BJ (cell line): ENCODE measurements at regions not wholly inside any gene's neighbourhood (a gene's known extent, or its start where the extent isn't known, plus 50 kb on each side); places are given as distances from the start of the nearest gene placed in this dataset.

ENCODE experiments used
- CTCF ChIA-PET: fragments of 350-600 bp; formaldehyde crosslinking; extraction: SDS; loops from one replicate; lab custom pipeline; 2021; ENCODE audit warnings: antibody characterized with exemption, inconsistent platforms; lab: Yijun Ruan, JAX
- POLR2A ChIA-PET: fragments of 300-600 bp; sonication (Branson Sonifier 250); formaldehyde crosslinking; extraction: SDS; loops from one replicate; lab custom pipeline; 2021; ENCODE audit warnings: antibody characterized with exemption; lab: Charles Lee
- DNase-seq: peaks from one replicate; pipeline ENCODE4 v3.0.0-alpha.2; 2011; ENCODE audit warnings: low read depth
- H3K27me3 ChIP-seq: 2 replicates; pipeline ENCODE4 v1.6.0; 2011; ENCODE audit warnings: low read length; ENCODE audit not compliant: control insufficient read depth, insufficient read depth
- H3K36me3 ChIP-seq: 2 replicates; pipeline ENCODE4 v1.5.1; 2011; ENCODE audit warnings: low read length; ENCODE audit not compliant: control insufficient read depth, insufficient read depth
- H3K4me3 ChIP-seq: 2 replicates; pipeline ENCODE4 v1.5.1; 2011; ENCODE audit warnings: low read depth, mild to moderate bottlenecking, control low read depth, low read length
- TF ChIP-seq, protein P1 (sequence below): IDR thresholded peaks from 2 replicates; pipeline ENCODE4 v1.5.1; 2011; ENCODE audit warnings: low read depth, mild to moderate bottlenecking, control low read depth, inconsistent platforms, low read length, moderate library complexity; ENCODE audit not compliant: insufficient read depth

DNA sequence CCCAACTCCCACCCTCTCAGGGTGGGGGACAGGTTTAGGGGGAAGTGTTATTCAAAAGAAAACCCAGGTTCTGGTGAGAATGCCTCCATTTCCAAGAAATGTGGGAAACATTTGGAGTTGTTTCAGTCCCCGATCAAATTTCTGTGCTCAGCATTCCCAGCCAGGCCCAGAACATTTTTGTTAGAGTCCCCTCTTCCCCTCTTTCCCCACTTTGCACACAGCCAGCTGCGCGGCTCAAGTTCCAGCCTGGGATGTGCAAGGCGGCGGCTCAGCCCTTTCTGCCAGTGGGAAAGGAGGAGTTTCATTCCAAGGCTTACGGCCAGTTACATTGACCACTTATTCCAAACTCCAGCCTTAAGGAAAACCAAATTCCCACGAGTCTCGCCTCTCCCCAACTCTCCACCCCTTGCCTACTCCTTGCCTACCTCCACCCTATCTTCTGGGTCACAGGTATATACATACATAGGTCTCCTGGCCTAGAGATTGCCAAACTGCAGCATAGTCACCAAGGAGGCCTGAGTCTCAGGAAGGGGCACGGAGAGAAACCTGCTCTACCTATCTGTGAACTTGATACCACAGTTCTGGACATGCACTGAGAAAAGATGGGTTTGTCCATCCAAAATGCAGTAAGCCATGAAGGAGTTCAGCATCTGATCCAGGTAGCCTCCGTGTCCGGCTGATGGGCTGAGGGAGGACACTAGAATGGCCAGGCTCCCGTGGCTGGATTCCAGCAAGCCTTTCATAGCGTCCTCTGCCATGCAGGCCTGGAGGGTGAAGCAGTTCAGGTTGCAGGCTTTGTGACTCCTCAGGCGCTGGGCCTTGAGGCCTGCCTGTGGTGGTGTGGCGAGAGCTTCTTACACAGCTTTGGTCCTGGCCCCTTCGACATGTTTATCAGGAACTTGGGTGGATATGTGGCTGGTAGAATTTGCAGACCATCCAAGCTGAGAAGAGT is 154.5 kb downstream of the ZFP36L2 start:
- no peaks in the 10 kb centered on the region for H3K36me3 ChIP-seq
- no peak for DNase-seq
- ChIA-PET POLR2A (no interaction called here), CTCF (interaction anchor here (0.7 to 1.2 kb wide), 4 partner anchors 48 to 1878 kb away, joined by 3 read pairs; no protein-coding TSS in a partner anchor)
- TF ChIP-seq, protein P1, sequence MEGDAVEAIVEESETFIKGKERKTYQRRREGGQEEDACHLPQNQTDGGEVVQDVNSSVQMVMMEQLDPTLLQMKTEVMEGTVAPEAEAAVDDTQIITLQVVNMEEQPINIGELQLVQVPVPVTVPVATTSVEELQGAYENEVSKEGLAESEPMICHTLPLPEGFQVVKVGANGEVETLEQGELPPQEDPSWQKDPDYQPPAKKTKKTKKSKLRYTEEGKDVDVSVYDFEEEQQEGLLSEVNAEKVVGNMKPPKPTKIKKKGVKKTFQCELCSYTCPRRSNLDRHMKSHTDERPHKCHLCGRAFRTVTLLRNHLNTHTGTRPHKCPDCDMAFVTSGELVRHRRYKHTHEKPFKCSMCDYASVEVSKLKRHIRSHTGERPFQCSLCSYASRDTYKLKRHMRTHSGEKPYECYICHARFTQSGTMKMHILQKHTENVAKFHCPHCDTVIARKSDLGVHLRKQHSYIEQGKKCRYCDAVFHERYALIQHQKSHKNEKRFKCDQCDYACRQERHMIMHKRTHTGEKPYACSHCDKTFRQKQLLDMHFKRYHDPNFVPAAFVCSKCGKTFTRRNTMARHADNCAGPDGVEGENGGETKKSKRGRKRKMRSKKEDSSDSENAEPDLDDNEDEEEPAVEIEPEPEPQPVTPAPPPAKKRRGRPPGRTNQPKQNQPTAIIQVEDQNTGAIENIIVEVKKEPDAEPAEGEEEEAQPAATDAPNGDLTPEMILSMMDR: no peak
- H3K27me3 ChIP-seq: no peaks in the 10 kb centered on the region
- no peak overlapping the region for H3K4me3 ChIP-seq

DNA sequence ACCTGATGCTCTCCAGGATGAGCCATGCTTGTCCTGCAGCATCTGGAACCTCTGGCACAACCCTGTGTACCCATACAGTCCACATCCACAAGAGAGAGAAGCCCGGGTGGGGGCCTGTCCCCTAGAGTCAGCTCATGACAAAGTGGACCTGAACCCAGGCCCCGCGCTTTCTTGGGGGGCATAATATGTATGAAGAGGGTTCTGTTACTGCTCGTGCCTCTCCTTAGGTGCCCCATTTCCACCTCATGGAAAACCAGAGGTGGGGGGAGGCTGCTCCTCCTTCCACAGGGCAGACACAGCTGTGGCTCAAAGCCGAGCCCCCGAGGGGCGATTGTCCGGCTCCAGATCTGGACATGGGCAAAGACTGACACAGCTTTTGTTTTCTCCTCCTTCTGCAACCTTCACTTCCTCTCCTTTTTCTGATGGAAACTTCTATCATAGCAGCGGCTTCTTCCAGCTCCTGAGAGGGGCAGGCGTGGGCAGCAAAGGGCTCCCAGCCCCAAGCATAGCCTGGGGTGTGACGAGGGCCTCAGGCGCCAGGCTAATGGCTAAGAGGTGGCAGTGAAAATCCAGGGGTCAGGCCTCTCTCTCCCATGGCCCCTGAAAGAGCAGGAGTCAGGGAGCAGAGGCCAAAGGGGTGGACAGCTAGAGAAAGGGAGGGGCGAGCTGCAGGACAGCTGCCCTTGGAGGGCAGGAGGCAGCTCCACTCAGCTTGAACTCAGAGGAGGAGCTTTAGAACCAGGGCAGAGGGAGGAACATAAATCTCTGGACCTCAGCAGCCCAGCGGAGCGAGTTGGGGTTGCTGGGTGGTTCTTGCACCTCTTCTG is 155.5 kb downstream of the ZFP36L2 start:
- CTCF ChIA-PET: interaction anchor here (1.0 to 1.1 kb wide), 2 partner anchors 107 to 154 kb away, joined by 3 read pairs; no protein-coding TSS in a partner anchor
- H3K27me3 ChIP-seq: no peaks in the 10 kb centered on the region

DNA sequence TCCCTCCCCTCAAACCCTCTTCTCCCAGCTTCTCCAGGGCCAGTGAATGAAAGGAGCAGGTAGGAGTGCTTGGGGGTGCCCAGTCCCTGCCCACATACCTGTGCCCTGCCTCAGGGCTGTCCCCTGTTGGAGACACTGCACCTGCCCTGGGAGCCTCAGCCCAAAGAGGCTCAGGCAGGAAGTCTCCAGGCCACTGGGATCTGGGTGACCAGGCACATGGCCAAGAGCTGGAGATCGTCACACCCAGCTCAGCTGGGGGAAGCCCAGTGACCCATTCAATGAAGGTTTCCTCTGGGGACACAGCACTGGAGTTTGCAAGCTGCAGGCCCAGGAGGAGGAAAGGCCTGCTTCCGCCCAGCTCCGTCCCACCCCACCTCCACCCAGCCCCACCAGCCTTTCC is 156.4 kb downstream of the ZFP36L2 start:
- Histone ChIP-seq H3K4me3 (no peak overlapping the region), H3K36me3 (no peaks in the 10 kb centered on the region), H3K27me3 (no peaks in the 10 kb centered on the region)
- DNase-seq: no peak
- CTCF ChIA-PET: interaction anchor here (1.1 kb wide), 1 partner anchor 108 kb away, joined by 3 read pairs; no protein-coding TSS in a partner anchor
- POLR2A ChIA-PET: no interaction called here
- TF ChIP-seq, protein P1: no peak

More for the DNA sequence above, 155.5 kb downstream of the ZFP36L2 start:
- TF ChIP-seq, protein P1: no peak
- POLR2A ChIA-PET: no interaction called here
- H3K36me3 ChIP-seq: no peaks in the 10 kb centered on the region
- no peak overlapping the region for H3K4me3 ChIP-seq
- DNase-seq: no peak

DNA sequence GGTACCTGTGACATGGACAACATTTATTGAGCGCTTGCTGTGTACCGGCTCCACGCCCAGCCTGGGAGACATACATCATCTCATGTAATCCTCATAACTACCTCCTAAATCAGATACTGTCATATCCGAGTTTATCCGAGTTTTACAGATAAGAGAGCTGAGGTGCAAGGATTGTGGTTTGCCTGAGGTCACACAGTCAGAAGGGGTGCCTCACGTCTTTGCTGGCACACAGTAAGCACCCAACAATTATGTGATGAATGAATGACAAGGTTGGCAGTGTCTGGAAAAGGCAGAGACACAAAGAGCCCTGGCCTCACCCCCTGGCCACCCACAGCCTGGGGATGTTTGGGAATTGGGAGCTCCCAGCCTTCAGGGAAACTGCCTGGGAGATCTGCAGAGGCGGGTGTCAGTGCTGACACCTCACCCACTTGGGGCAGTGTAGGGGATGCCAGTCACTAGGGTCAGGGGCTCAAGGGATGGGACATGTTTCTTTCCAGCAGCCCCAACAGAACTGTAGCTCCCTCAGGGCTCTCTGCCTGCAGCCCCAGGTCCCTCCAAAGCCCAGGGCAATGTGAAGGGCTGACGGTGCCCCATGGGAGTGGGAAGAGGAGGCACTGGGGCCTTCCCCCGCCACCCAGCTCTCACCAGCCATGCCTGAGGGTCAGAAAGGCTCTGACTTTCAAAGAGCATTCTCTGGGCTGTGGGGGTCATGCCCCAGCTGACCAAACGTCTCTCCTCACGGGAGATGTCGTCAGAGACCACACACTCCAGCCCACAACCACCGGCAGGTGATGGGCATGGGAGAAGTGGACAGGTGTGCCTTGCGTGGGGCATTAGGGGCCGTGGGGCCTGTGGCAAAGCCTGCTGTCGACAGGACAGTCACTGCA is 157.5 kb downstream of the ZFP36L2 start:
- H3K27me3 ChIP-seq: no peaks in the 10 kb centered on the region
- ChIA-PET CTCF (interaction anchor here (1.3 kb wide), 1 partner anchor 59 kb away, joined by 4 read pairs; no protein-coding TSS in a partner anchor), POLR2A (no interaction called here)
- no peak for DNase-seq
- no peaks in the 10 kb centered on the region for H3K36me3 ChIP-seq
- TF ChIP-seq, protein P1: no peak
- no peak overlapping the region for H3K4me3 ChIP-seq
